Fibroblast of lung (primary cell): ENCODE measurements at regions not wholly inside any gene's neighbourhood (a gene's known extent, or its start where the extent isn't known, plus 50 kb on each side); places are given as distances from the start of the nearest gene placed in this dataset.

Experiments
- EZH2 ChIP-seq: IDR thresholded peaks from 2 replicates; pipeline ENCODE4 v1.5.1; 2012; ENCODE audit warnings: low read length, control low read depth, mild to moderate bottlenecking; ENCODE audit errors: missing control alignments
- TF ChIP-seq, protein P1 (sequence below), 2 donors: IDR thresholded peaks in 1 of 2; conservative IDR thresholded peaks in 1 of 2; 1 replicate in 1 of 2; 2 replicates in 1 of 2; pipeline ENCODE4 v1.5.1; 2011 to 2012; ENCODE audit warnings: low read length in 2 of 2, control low read depth in 1 of 2, inconsistent platforms in 1 of 2, low read depth in 1 of 2, mild to moderate bottlenecking in 1 of 2

GRCh38 chr2:181374781-181375675, 82.2 kb upstream of the ITGA4 start:
- TF ChIP-seq EZH2 = no peak
- TF ChIP-seq, protein P1, sequence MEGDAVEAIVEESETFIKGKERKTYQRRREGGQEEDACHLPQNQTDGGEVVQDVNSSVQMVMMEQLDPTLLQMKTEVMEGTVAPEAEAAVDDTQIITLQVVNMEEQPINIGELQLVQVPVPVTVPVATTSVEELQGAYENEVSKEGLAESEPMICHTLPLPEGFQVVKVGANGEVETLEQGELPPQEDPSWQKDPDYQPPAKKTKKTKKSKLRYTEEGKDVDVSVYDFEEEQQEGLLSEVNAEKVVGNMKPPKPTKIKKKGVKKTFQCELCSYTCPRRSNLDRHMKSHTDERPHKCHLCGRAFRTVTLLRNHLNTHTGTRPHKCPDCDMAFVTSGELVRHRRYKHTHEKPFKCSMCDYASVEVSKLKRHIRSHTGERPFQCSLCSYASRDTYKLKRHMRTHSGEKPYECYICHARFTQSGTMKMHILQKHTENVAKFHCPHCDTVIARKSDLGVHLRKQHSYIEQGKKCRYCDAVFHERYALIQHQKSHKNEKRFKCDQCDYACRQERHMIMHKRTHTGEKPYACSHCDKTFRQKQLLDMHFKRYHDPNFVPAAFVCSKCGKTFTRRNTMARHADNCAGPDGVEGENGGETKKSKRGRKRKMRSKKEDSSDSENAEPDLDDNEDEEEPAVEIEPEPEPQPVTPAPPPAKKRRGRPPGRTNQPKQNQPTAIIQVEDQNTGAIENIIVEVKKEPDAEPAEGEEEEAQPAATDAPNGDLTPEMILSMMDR (conservative IDR thresholded peaks at IDR 0.05 in 1 of 2, IDR thresholded peaks at IDR 0.05 in 1 of 2; ENCODE audit: low read depth in 1 of 2, low read length in 2 of 2) = no peak
